ENCODE measurements at regions not wholly inside any gene's neighbourhood (a gene's known extent, or its start where the extent isn't known, plus 50 kb on each side); places are given as distances from the start of the nearest gene placed in this dataset.

DNA sequence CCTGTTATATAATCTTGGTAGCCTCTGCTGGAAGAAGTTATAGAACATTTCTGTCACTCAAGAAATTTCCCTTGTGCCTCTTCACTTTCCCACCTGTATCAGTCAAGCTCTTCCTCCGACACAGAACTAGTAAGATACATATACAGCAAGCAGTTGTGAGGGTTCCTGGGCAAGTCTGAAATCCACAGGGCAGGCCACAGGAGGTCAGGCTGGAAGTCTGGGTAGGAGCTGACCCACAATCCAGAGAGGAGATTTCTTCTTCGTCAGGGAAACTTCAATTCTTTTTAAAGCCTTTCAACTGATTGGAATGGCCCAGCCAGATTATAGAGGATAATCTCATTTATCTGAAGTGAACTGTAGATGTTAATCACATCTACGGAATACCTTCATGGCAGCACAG lies 96.4 kb upstream of the FMN2 start:
- peaks cover 5% of the 10 kb centered on the region for H3K9me3 Mint-ChIP-seq
- no peak for DNase-seq (ENCODE audit: low spot score in 2 of 2, unreplicated experiment in 2 of 2)
- TF ChIP-seq, protein P1, sequence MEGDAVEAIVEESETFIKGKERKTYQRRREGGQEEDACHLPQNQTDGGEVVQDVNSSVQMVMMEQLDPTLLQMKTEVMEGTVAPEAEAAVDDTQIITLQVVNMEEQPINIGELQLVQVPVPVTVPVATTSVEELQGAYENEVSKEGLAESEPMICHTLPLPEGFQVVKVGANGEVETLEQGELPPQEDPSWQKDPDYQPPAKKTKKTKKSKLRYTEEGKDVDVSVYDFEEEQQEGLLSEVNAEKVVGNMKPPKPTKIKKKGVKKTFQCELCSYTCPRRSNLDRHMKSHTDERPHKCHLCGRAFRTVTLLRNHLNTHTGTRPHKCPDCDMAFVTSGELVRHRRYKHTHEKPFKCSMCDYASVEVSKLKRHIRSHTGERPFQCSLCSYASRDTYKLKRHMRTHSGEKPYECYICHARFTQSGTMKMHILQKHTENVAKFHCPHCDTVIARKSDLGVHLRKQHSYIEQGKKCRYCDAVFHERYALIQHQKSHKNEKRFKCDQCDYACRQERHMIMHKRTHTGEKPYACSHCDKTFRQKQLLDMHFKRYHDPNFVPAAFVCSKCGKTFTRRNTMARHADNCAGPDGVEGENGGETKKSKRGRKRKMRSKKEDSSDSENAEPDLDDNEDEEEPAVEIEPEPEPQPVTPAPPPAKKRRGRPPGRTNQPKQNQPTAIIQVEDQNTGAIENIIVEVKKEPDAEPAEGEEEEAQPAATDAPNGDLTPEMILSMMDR (IDR thresholded peaks at IDR 0.05; ENCODE audit: unreplicated experiment) = no peak
- H3K4me1 Mint-ChIP-seq = peaks cover 6% of the 10 kb centered on the region
- H3K27me3 Mint-ChIP-seq (ENCODE audit: low read depth) = peaks cover 81% of the 10 kb centered on the region
- no peak overlapping the region for H3K27ac Mint-ChIP-seq
- no peak overlapping the region for H3K4me3 Mint-ChIP-seq
- H3K36me3 Mint-ChIP-seq = no peaks in the 10 kb centered on the region

DNA sequence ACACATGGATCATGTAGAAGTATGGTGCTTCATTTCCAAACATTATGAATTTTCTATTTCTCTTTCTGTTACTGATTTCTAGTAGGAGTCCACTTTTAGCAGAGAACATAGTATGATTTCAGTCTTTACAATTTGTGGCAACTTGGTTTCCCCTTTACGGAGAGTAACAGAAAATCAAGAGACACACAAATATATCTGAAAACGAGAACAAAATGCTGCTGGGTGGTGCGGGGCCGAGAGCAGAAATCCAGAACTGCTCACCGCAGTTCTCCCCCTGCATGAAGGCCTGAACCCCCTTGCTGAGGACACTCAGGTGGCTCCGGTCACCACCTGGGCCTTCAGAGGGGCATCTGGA lies 94.5 kb upstream of the FMN2 start:
- no peaks in the 10 kb centered on the region for H3K36me3 Mint-ChIP-seq
- H3K27ac Mint-ChIP-seq = no peak overlapping the region
- no peak for DNase-seq (ENCODE audit: low spot score in 2 of 2, unreplicated experiment in 2 of 2)
- TF ChIP-seq, protein P1 (IDR thresholded peaks at IDR 0.05; ENCODE audit: unreplicated experiment) = no peak
- H3K4me3 Mint-ChIP-seq = peak overlapping the region; percentile 60
- no peaks in the 10 kb centered on the region for H3K9me3 Mint-ChIP-seq
- peaks cover 78% of the 10 kb centered on the region for H3K27me3 Mint-ChIP-seq (ENCODE audit: low read depth)
- peaks cover 10% of the 10 kb centered on the region for H3K4me1 Mint-ChIP-seq

DNA sequence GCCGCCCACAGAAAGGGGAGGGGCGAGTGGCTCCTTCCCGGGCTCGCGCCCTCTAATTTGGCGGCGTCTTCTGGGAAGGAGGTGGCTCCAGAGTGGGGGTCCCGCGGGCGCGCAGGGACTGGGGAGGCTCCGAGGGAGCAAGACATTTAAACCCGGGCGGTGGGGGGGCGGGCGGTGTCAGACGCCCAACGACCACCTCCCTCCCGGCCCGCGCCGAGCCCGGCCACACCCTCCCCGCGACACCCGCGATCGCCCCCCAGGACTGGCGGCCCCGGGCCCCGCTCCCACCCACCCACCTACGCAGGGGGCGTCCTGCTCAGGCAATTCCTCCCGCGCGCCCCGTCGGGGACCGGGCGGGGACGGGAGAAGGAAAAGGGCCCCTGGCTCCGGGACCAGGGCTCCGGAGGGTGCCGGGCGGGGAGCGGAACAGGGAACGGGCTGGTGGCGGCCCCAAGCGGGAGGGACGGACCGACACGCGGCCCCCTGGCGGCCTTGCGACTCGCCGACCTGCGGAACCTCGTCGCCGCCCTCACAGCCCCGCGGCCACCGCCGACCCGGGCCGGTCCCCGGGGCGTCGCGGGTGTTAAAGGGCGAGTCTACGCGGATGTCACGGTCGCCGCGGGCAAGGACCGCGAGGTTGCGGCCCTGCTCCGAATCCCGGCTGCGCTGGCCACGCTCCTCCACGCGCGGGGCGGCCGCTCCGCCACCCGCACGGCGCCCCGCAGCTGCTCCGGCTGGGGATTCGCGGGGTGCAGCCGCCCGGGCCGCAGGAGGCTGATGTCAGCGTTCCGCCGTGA lies 94.0 kb upstream of the FMN2 start:
- H3K36me3 Mint-ChIP-seq = no peaks in the 10 kb centered on the region
- H3K4me3 Mint-ChIP-seq = peak overlapping the region; percentile 67
- TF ChIP-seq, protein P1 (IDR thresholded peaks at IDR 0.05; ENCODE audit: unreplicated experiment) = peak; percentile 43
- H3K27me3 Mint-ChIP-seq (ENCODE audit: low read depth) = peaks cover 76% of the 10 kb centered on the region
- DNase-seq (ENCODE audit: low spot score in 2 of 2, unreplicated experiment in 2 of 2) = peak in 1 of 2 experiments; percentile 47
- no peak overlapping the region for H3K27ac Mint-ChIP-seq
- no peaks in the 10 kb centered on the region for H3K9me3 Mint-ChIP-seq
- H3K4me1 Mint-ChIP-seq = peaks cover 10% of the 10 kb centered on the region

DNA sequence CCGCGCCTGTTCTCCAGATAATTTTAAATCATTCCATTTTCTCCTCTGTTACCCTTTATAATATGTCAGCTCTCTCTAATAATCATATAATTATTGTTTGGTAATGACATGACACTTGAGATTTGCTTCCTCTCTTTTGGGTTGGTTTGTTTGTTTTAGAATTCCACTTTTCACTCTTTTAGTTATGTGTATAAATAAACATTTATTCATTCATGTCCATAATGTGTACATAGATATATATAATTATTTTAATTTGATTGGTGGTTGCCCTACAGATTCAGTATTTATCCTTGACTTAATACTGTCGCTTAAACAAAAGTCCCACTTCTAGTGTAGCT lies 93.4 kb upstream of the FMN2 start:
- TF ChIP-seq, protein P1 (IDR thresholded peaks at IDR 0.05; ENCODE audit: unreplicated experiment) = no peak
- DNase-seq (ENCODE audit: low spot score in 2 of 2, unreplicated experiment in 2 of 2) = no peak
- Mint-ChIP-seq H3K4me3 (peak overlapping the region; percentile 67), H3K36me3 (no peaks in the 10 kb centered on the region), H3K27me3 (ENCODE audit: low read depth) (peaks cover 71% of the 10 kb centered on the region), H3K27ac (no peak overlapping the region), H3K9me3 (no peaks in the 10 kb centered on the region), H3K4me1 (peaks cover 10% of the 10 kb centered on the region)

DNA sequence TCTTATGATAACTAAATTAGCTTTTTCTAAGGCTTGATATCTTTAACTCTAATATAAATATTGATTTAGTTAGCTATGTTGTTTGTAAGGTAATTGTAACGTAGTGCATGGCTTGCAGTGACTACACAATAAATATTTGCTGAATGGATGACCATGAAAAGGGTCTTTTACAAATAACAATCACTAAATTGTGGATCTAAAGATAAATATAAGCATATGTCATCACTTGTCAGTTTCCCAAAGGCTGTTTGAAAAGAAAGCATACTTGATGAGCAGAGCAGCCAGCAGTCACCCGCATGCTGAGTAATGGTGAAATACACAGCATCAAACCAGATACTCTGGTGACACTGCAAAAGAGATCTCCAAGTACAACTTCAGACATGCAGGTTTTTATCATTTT lies 92.5 kb upstream of the FMN2 start:
- Mint-ChIP-seq H3K27ac (no peak overlapping the region), H3K27me3 (ENCODE audit: low read depth) (peaks cover 67% of the 10 kb centered on the region), H3K4me1 (peaks cover 10% of the 10 kb centered on the region), H3K4me3 (no peak overlapping the region), H3K9me3 (no peaks in the 10 kb centered on the region), H3K36me3 (no peaks in the 10 kb centered on the region)
- no peak for DNase-seq (ENCODE audit: low spot score in 2 of 2, unreplicated experiment in 2 of 2)
- TF ChIP-seq, protein P1 (IDR thresholded peaks at IDR 0.05; ENCODE audit: unreplicated experiment) = no peak

All from mesothelial cell of epicardium (in vitro differentiated cells).